ENCODE measurements at regions not wholly inside any gene's neighbourhood (a gene's known extent, or its start where the extent isn't known, plus 50 kb on each side); places are given as distances from the start of the nearest gene placed in this dataset.

- H3K36me3 ChIP-seq (ENCODE audit: low read length) = no peaks in the 10 kb centered on the region
- H2AFZ ChIP-seq (ENCODE audit: low read depth, low read length, severe bottlenecking) = no peak overlapping the region
- H3K27ac ChIP-seq (ENCODE audit: low read depth, low read length) = no peak overlapping the region
- no peaks in the 10 kb centered on the region for H3K9me2 ChIP-seq (replicated peaks; ENCODE audit: insufficient read depth, low read length)
- H3K4me3 ChIP-seq (ENCODE audit: insufficient read depth, low read length, poor library complexity, severe bottlenecking) = no peak overlapping the region
- no peak overlapping the region for H3K4me2 ChIP-seq (ENCODE audit: low read depth, low read length, poor library complexity, severe bottlenecking)
- H3F3A ChIP-seq (ENCODE audit: insufficient read depth) = no peaks in the 10 kb centered on the region
- no peaks in the 10 kb centered on the region for H3K9me3 ChIP-seq (ENCODE audit: insufficient read depth, low read length)
- 0 out of 2 replicates have a peak, but pooled peaks cover 2% of the 10 kb centered on the region for H3K27me3 ChIP-seq (ENCODE audit: low read length)
- no peaks in the 10 kb centered on the region for H3K79me2 ChIP-seq (ENCODE audit: insufficient read depth, low read length)
- no peaks in the 10 kb centered on the region for H4K20me1 ChIP-seq (ENCODE audit: low read depth, low read length)
- H3K9ac ChIP-seq (ENCODE audit: low read length) = no peak overlapping the region
- no peak for TF ChIP-seq CTCF (IDR thresholded peaks at IDR 0.05; ENCODE audit: insufficient read depth, low read length, poor library complexity, severe bottlenecking)
- no peak for TF ChIP-seq EZH2phosphoT487 (conservative IDR thresholded peaks at IDR 0.05; ENCODE audit: low read length)
These were observed 176.1 kb downstream of the MBOAT1 start for GRCh38 chr6:20036141-20036677.

GRCh38 chr6:20038410-20039204, 173.7 kb downstream of the MBOAT1 start:
- H2AFZ ChIP-seq (ENCODE audit: low read depth, low read length, severe bottlenecking) = no peak overlapping the region
- no peaks in the 10 kb centered on the region for H4K20me1 ChIP-seq (ENCODE audit: low read depth, low read length)
- no peaks in the 10 kb centered on the region for H3F3A ChIP-seq (ENCODE audit: insufficient read depth)
- H3K36me3 ChIP-seq (ENCODE audit: low read length) = no peaks in the 10 kb centered on the region
- TF ChIP-seq CTCF (IDR thresholded peaks at IDR 0.05; ENCODE audit: insufficient read depth, low read length, poor library complexity, severe bottlenecking) (no peak), EZH2phosphoT487 (conservative IDR thresholded peaks at IDR 0.05; ENCODE audit: low read length) (no peak)
- no peak overlapping the region for H3K4me2 ChIP-seq (ENCODE audit: low read depth, low read length, poor library complexity, severe bottlenecking)
- no peak overlapping the region for H3K9ac ChIP-seq (ENCODE audit: low read length)
- H3K9me2 ChIP-seq (replicated peaks; ENCODE audit: insufficient read depth, low read length) = no peaks in the 10 kb centered on the region
- no peaks in the 10 kb centered on the region for H3K9me3 ChIP-seq (ENCODE audit: insufficient read depth, low read length)
- no peaks in the 10 kb centered on the region for H3K79me2 ChIP-seq (ENCODE audit: insufficient read depth, low read length)
- H3K27ac ChIP-seq (ENCODE audit: low read depth, low read length) = no peak overlapping the region
- H3K27me3 ChIP-seq (ENCODE audit: low read length) = 0 out of 2 replicates have a peak, but pooled peaks cover 2% of the 10 kb centered on the region
- no peak overlapping the region for H3K4me3 ChIP-seq (ENCODE audit: insufficient read depth, low read length, poor library complexity, severe bottlenecking)

GRCh38 chr6:20044883-20045282, 167.4 kb downstream of the MBOAT1 start:
- H3K9me3 ChIP-seq (ENCODE audit: insufficient read depth, low read length) = no peaks in the 10 kb centered on the region
- no peak overlapping the region for H3K4me3 ChIP-seq (ENCODE audit: insufficient read depth, low read length, poor library complexity, severe bottlenecking)
- H3K79me2 ChIP-seq (ENCODE audit: insufficient read depth, low read length) = no peaks in the 10 kb centered on the region
- H4K20me1 ChIP-seq (ENCODE audit: low read depth, low read length) = no peaks in the 10 kb centered on the region; the same call in 1 of the 2 replicates
- no peak overlapping the region for H2AFZ ChIP-seq (ENCODE audit: low read depth, low read length, severe bottlenecking)
- no peaks in the 10 kb centered on the region for H3K9me2 ChIP-seq (replicated peaks; ENCODE audit: insufficient read depth, low read length)
- H3K9ac ChIP-seq (ENCODE audit: low read length) = no peak overlapping the region
- H3K36me3 ChIP-seq (ENCODE audit: low read length) = no peaks in the 10 kb centered on the region
- H3K27ac ChIP-seq (ENCODE audit: low read depth, low read length) = no peak overlapping the region
- H3F3A ChIP-seq (ENCODE audit: insufficient read depth) = no peaks in the 10 kb centered on the region
- no peak overlapping the region for H3K4me2 ChIP-seq (ENCODE audit: low read depth, low read length, poor library complexity, severe bottlenecking)
- 0 out of 2 replicates have a peak, but pooled peaks cover 3% of the 10 kb centered on the region for H3K27me3 ChIP-seq (ENCODE audit: low read length)
- TF ChIP-seq CTCF (IDR thresholded peaks at IDR 0.05; ENCODE audit: insufficient read depth, low read length, poor library complexity, severe bottlenecking) = no peak
- no peak for TF ChIP-seq EZH2phosphoT487 (conservative IDR thresholded peaks at IDR 0.05; ENCODE audit: low read length)
